K562 (cell line): ENCODE measurements at regions not wholly inside any gene's neighbourhood (a gene's known extent, or its start where the extent isn't known, plus 50 kb on each side); places are given as distances from the start of the nearest gene placed in this dataset.

Source experiments
- ATAC-seq: fragments of 200-7000 bp; cut with Tn5 transposase; 3 replicates; pipeline ENCODE4 v1.9.1; 2020; ENCODE audit warnings: moderate library complexity
- BruUV-seq: library from RNA; stranded (reverse); fragments of 400-500 nt; replicated peaks from 2 replicates; lab custom pipeline; 2021; lab: Mats Ljungman, UMichigan
- CTCF ChIA-PET: fragments of 300-600 bp; formaldehyde crosslinking; extraction: SDS; loops from one replicate; lab custom pipeline; 2021; ENCODE audit warnings: low intra/inter-chr PET ratio; lab: Yijun Ruan, JAX
- POLR2A ChIA-PET: fragments of 300-600, 350-650 bp; sonication (Branson Sonifier 250); formaldehyde crosslinking; extraction: SDS; loops from one replicate; lab custom pipeline; 2021; ENCODE audit warnings: antibody characterized with exemption, inconsistent platforms; lab: Yijun Ruan, JAX
- DNase-seq, 4 experiments: peaks; one replicate each; pipeline versions ENCODE4 v3.0.0 to v3.0.0-alpha.2; 2011 to 2018; ENCODE audit warnings: low spot score in 3 of 4, mixed read lengths in 3 of 4; ENCODE audit errors: extremely low read depth in 1 of 4
- FAIRE-seq: peaks from 2 replicates; lab custom pipeline; 2011; peaks lifted over from hg19 to GRCh38; lab: Jason Lieb, UNC
- H2AFZ ChIP-seq: 2 replicates; pipeline ENCODE4 v1.6.0; 2011; ENCODE audit warnings: low read depth, low read length, control low read depth, inconsistent platforms
- H3K27ac ChIP-seq: fragments of 200-600 bp; 3 replicates; pipeline ENCODE4 v1.8.0; 2011; ENCODE audit warnings: low read depth, mild to moderate bottlenecking, control low read depth, inconsistent platforms, low read length, moderate library complexity, mixed read lengths; ENCODE audit errors: extremely low read depth
- H3K27me3 ChIP-seq, 2 experiments: fragments of 300-600 bp in 1 of 2; 2 replicates in 1 of 2; 3 replicates in 1 of 2; pipeline versions ENCODE4 v1.6.0 to v1.8.0; 2011; ENCODE audit warnings: inconsistent platforms in 2 of 2, low read length in 2 of 2, mild to moderate bottlenecking in 1 of 2, mixed read lengths in 1 of 2, moderate library complexity in 1 of 2; ENCODE audit not compliant: control insufficient read depth in 2 of 2, insufficient read depth in 2 of 2
- H3K36me3 ChIP-seq: fragments of 300-600 bp; 3 replicates; pipeline ENCODE4 v1.8.0; 2011; ENCODE audit warnings: mild to moderate bottlenecking, low read length, inconsistent platforms; ENCODE audit not compliant: control insufficient read depth, insufficient read depth
- H3K4me1 ChIP-seq, 2 experiments: fragments of 200-600 bp in 1 of 2; replicated peaks in 1 of 2; 2 replicates in 1 of 2; 3 replicates in 1 of 2; pipeline versions ENCODE4 v1.5.1 to v1.8.0; 2011; ENCODE audit warnings: inconsistent platforms in 2 of 2, low read length in 2 of 2, mild to moderate bottlenecking in 1 of 2, mixed read lengths in 1 of 2, moderate library complexity in 1 of 2; ENCODE audit not compliant: control insufficient read depth in 2 of 2, insufficient read depth in 2 of 2
- H3K4me2 ChIP-seq: 2 replicates; pipeline ENCODE4 v1.6.1; 2011; ENCODE audit warnings: low read length, control low read depth, inconsistent platforms, mixed read lengths; ENCODE audit not compliant: insufficient read depth
- H3K4me3 ChIP-seq: fragments of 200-600 bp; sonication (generic), shearing (Covaris generic); 2 replicates; pipeline ENCODE4 v1.5.1; 2016; ENCODE audit warnings: control low read depth, inconsistent platforms
- H3K79me2 ChIP-seq: fragments of 200-600 bp; 3 replicates; pipeline ENCODE4 v1.8.0; 2011; ENCODE audit warnings: low read length, inconsistent platforms; ENCODE audit not compliant: control insufficient read depth, insufficient read depth
- H3K9ac ChIP-seq, 2 experiments: 2 replicates each; pipeline versions ENCODE4 v1.6.0 to v1.6.1; 2011; ENCODE audit warnings: low read depth in 2 of 2, low read length in 2 of 2, control low read depth in 1 of 2, inconsistent platforms in 1 of 2, mild to moderate bottlenecking in 1 of 2, mixed read lengths in 1 of 2; ENCODE audit not compliant: insufficient read depth in 1 of 2
- H3K9me1 ChIP-seq: one replicate; pipeline ENCODE4 v1.6.0; 2011; ENCODE audit warnings: inconsistent platforms, mild to moderate bottlenecking, low read length, moderate library complexity; ENCODE audit not compliant: control insufficient read depth, insufficient read depth
- H3K9me3 ChIP-seq: replicated peaks from 2 replicates; pipeline ENCODE4 v1.5.1; 2011; ENCODE audit warnings: low read depth, low read length, inconsistent platforms; ENCODE audit not compliant: control insufficient read depth, insufficient read depth
- H4K20me1 ChIP-seq: replicated peaks from 2 replicates; pipeline ENCODE4 v1.6.1; 2011; ENCODE audit warnings: low read length, inconsistent platforms, mixed read lengths; ENCODE audit not compliant: control insufficient read depth, insufficient read depth
- ATF6 ChIP-seq: sonication (generic); formaldehyde crosslinking; IDR thresholded peaks from 2 replicates; pipeline ENCODE4 v1.4.0; 2020; ENCODE audit warnings: mild to moderate bottlenecking, missing genetic modification reagents
- ESRRB ChIP-seq: fragments of 250-450 bp; sonication (Bioruptor Pico); IDR thresholded peaks from 2 replicates; pipeline ENCODE4 v1.5.0; 2020; ENCODE audit warnings: mild to moderate bottlenecking, moderate library complexity, borderline replicate concordance
- POLR3G ChIP-seq: IDR thresholded peaks from 2 replicates; pipeline ENCODE4 v1.6.1; 2011; ENCODE audit not compliant: insufficient read length, insufficient replicate concordance; ENCODE audit errors: extremely low read depth
- PREB ChIP-seq: sonication (generic); formaldehyde crosslinking; IDR thresholded peaks from 2 replicates; pipeline ENCODE4 v1.8.1; 2023; ENCODE audit warnings: mild to moderate bottlenecking, missing genetic modification reagents
- PYGO2 ChIP-seq: fragments of 450-650 bp; IDR thresholded peaks from 2 replicates; pipeline ENCODE4 v1.6.1; 2016; ENCODE audit warnings: mild to moderate bottlenecking, missing genetic modification characterization, moderate library complexity, missing compliant biosample characterization
- RNF219 ChIP-seq: fragments of 250-450 bp; sonication (Bioruptor Pico); IDR thresholded peaks from 2 replicates; pipeline ENCODE4 v1.5.0; 2022; ENCODE audit warnings: mild to moderate bottlenecking
- TBL1XR1 ChIP-seq, 2 experiments: IDR thresholded peaks; 2 replicates each; pipeline ENCODE4 v1.6.1; 2012; ENCODE audit warnings: improper control_type of control experiment in 2 of 2, low read length in 2 of 2, mild to moderate bottlenecking in 1 of 2
- U2AF1 ChIP-seq: fragments of 200-400 bp; formaldehyde crosslinking; optimal IDR thresholded peaks from 2 replicates; pipeline ENCODE3; 2017; ENCODE audit warnings: mild to moderate bottlenecking, low read depth, low read length, moderate library complexity
- USF2 ChIP-seq: sonication (generic); formaldehyde crosslinking; IDR thresholded peaks from 2 replicates; pipeline ENCODE4 v1.5.0; 2020; ENCODE audit warnings: missing genetic modification reagents
- ZNF740 ChIP-seq, 3 experiments: fragments of 200-800 bp in 1 of 3; sonication (Bioruptor generic) in 1 of 3; sonication (generic) in 1 of 3; formaldehyde crosslinking in 1 of 3; IDR thresholded peaks; 2 replicates each; pipeline versions ENCODE4 v1.6.1 to v1.8.0; 2016 to 2022; ENCODE audit warnings: mild to moderate bottlenecking in 2 of 3, missing compliant biosample characterization in 2 of 3, missing genetic modification characterization in 2 of 3, missing genetic modification reagents in 1 of 3
- WGBS: fragments of 100-300 bp; shearing (Covaris generic); methylation state at CpG from one replicate; pipeline ENCODE4 v1.1.6; 2016; ENCODE audit warnings: low coverage, mixed read lengths; ENCODE audit not compliant: insufficient coverage; ENCODE audit errors: missing lambda C conversion rate; 5-methylcytosine and 5-hydroxymethylcytosine counted together
- in situ Hi-C: fragments of 300-500 bp; cut with MboI; formaldehyde crosslinking; loops from 4 replicates; pipeline ENCODE4 v1.15.0; 2018; ENCODE audit warnings: inconsistent platforms, mixed read lengths
- intact Hi-C: fragments of 100-400 bp; cut with micrococcal nuclease; formaldehyde crosslinking; loops from 2 replicates; pipeline ENCODE4 v1.14.2; 2022

GRCh38 chr13:30818323-30818960 is 83.1 kb downstream of the ALOX5AP start:
- peaks cover 7 to 26% of the 10 kb centered on the region in 2 experiments; a peak in 3 of 5 replicates for H3K27me3 ChIP-seq
- H3K79me2 ChIP-seq = no peaks in the 10 kb centered on the region
- H3K4me3 ChIP-seq = no peak overlapping the region
- intact Hi-C loops = no loop called here
- no peak overlapping the region for H2AFZ ChIP-seq
- POLR2A ChIA-PET = no interaction called here
- H4K20me1 ChIP-seq = no peaks in the 10 kb centered on the region
- in situ Hi-C loops = no loop called here
- H3K4me2 ChIP-seq = no peak overlapping the region
- FAIRE-seq (no peak), DNase-seq (no peak), ATAC-seq (no peak)
- WGBS = under 1% methylated on average over 10 of the region's 10 CpGs
- no peaks in the 10 kb centered on the region for H3K9me1 ChIP-seq
- no peak overlapping the region for H3K27ac ChIP-seq
- H3K36me3 ChIP-seq = no peaks in the 10 kb centered on the region
- no TSS peak for BruUV-seq
- no peak overlapping the region for H3K9ac ChIP-seq
- H3K4me1 ChIP-seq = no peaks in the 10 kb centered on the region
- no peaks in the 10 kb centered on the region for H3K9me3 ChIP-seq
- CTCF ChIA-PET = no interaction called here
- TF ChIP-seq USF2 (CRISPR knock-in tag) (no peak), ATF6 (no peak), PREB (CRISPR knock-in tag) (no peak), U2AF1 (no peak), ZNF740 (CRISPR knock-in tag; IDR thresholded peaks at IDR 0.05) (no peak), ZNF740 (tag; IDR thresholded peaks at IDR 0.05) (no peak), TBL1XR1 (IDR thresholded peaks at IDR 0.05; ENCODE audit: low read length in 2 of 2) (no peak), RNF219 (CRISPR knock-in tag) (no peak), POLR3G (no peak), ESRRB (CRISPR knock-in tag) (no peak), PYGO2 (no peak)
